CD4-positive, alpha-beta T cell treated with Interleukin-6 for 4 hours (primary cell): ENCODE measurements at regions not wholly inside any gene's neighbourhood (a gene's known extent, or its start where the extent isn't known, plus 50 kb on each side); places are given as distances from the start of the nearest gene placed in this dataset.

ENCODE experiments used
- DNase-seq: peaks from one replicate; pipeline ENCODE4 v3.0.0-alpha.2; 2020; ENCODE audit warnings: mixed read lengths

DNA sequence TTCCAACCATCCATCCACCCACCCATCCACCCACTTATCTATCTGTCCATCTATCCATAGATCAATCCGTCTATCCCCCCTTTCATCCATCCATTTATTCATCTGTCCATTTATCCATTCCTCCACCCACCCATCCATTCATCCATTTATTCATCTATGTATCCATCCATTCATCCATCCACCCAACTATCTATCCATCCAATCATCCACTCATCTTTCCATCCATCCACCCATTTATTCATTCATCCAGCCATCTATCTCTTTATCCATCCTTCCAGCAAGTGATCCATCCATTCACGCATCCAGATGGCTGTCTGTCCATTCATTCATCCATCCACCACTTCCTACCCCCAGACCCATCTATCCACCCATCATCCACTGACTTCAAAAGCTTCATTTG, 84.0 kb upstream of the CD99 start:
- DNase-seq, result no peak

DNA sequence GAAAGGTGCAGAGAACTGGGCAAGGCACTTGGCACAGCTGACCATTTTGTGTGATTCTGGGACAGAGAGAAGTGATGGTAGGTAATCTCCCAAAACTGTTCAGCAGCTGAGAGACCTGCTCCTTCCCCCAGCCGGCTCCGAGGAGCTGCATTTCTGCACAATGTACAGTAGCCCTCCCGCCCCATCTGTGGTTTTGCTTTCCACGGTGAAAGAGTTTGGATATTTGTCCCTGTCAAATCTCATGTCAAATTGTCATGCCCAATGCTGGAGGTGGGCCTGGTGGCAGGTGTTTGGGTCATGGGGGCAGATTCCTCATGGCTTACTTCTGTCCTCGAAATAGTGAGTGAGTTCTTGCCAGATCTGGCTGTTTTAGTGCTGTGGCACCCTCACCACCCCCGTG, 90.5 kb upstream of the CD99 start:
- no peak for DNase-seq

DNA sequence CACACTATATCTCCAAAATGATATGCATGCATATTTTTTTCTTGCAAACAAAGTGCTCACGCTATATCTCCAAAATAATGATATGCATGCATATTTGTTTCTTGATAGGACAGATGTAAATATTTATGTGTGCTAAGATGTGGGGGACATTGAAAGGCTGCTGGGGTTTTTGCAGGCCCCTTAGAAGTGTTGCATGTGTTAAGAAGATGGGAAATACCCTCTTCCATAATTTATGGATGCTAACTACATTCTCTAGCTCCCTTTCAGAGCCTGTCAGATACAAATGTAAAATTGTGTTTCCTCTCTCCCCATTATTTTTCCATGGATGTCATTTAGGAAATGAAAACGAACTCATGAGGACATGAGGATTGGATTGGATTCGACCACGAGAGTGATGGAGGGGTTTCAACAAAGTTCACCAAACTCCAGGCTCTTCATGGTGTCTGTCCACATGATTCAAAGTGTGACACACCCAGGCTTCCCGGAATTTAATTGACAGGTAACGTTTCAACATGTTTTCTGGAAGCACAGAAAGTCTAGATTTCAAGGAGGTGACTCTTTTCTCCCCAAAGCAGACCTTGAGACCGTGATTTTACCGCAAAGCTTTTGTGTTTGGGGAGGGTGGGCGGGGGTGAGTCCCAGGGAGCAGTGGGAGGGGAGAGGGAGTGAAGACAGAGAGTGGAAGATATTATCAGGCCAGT, 94.4 kb upstream of the CD99 start:
- DNase-seq, result no peak

DNA sequence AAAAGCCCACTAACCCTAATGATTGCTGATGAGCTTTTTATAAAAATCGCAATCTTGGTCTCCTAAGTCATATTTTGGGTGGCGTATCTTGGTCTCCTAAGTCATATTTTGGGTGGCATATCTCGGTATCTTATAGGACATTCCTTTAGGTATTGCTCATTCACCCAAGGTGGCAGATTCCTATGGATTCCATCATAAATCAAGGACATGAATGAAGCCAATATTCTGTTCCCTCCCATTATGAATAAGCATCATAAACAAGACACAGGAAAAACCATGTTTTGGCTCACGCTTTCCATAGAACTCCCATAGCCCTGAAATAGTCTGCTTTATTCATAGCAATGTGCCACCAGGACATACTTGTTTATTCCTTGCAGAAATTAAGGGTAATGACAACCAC, 95.0 kb upstream of the CD99 start:
- no peak for DNase-seq

DNA sequence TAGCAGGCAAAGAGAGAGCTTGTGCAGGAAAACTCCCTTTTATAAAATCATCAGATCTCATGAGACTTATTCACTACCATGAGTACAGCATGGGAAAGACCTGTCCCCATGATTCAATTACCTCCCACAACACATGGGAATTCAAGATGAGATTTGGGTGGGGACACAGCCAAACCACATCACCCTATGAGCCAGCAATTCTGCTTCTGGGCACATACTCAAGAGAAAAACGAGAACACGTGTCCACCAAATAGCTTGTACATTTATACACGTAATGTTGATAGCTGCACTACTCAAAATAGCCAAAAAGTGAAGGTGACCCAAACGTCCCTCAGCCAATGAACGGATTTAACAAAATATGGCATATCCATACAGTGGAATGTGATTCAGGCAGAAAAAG, 94.5 kb upstream of the DHRSX start:
- DNase-seq, result no peak

DNA sequence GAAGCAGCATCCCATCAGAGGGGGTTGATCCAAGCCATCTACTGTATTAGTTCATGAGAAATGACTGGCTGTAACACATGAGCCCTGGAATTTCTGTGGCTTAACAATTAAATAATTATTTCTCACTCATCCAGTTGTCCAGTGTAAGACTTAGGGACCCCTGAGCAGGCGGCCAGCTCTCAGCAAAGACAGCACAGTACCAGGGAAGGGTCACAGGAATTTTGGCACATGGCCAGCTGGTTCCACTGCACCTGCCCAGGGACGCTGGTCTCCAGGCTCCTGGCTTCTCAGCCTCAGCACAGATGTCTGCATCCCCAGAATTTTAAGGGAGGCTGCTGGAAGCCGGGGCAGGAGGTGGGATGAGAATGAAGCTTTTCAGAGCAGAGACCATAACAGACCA, 93.7 kb upstream of the DHRSX start:
- DNase-seq, result no peak

DNA sequence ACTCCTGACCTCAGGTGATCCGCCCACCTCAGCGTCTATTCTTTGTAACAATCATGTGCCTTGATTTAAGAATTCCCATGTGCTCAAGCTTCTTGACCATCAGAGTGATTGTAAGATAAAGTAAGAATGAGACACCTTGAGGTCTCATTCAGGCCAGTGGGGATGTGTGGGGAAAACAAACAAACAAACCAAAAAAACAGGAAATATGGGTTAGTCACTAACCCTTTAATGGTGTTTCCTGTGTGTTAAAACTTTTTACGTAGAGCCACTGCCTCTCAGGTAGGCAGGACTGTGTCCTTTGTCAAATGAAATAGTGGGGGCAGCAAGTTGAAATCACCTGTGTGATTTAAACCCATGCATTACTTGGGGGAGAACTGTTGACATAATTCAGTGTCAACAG, 91.5 kb upstream of the DHRSX start:
- DNase-seq, result no peak

DNA sequence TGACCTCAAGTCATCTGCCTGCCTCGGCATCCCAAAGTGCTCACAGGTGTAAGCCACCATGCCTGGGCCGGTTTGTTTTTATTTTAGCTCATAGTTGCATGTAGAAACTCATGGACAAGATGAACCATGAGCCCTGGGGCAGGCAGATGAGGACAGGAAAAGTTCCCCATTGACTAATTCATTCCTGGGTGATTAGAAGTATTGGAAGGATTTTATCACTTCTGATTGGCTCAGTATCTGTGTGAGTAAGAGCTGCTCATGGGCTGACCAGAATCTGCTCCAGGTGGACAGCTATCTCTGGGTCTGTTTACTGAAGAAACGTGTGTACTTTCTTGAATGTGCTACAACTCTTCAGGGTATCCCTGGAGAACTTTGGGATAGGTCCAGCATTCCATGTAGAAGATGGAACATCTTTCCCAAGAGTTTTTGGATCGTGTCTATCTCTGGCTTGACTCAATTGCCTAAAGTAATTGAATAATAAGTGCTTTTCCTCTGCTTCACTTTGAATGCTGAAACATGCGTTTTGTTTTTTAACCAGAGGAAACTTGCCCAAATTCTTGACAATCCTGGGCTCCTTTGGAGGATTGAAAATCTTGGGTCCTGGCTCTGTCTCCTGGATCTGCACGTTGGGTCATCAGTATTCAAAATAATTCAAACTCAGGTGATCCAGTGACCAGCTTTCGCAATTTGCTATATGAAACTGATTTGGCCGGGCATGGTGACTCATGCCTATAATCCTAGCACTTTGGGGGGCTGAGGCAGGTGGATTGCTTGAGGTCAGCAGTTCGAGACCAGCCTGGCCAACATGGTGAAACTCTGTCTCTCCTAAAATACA, 88.6 kb upstream of the DHRSX start:
- DNase-seq, result no peak

DNA sequence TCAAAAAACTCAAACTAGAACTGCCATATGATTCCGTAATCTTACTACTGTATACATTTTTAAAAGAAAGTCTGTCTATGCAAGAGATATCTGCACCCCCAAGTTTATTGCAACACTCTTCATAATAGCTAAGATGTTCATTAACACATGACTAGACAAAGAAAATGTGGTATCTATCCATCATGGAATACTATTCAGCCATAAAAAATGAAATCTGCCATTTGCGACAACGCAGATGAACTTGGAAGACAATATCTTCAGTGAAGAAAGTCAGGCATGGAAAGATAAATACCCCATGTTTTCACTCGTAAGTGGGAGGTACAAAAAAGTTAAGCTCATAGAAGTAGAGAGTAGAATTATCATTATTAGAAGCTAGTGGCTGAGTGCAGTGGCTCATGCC, 87.3 kb upstream of the DHRSX start:
- DNase-seq, result no peak

DNA sequence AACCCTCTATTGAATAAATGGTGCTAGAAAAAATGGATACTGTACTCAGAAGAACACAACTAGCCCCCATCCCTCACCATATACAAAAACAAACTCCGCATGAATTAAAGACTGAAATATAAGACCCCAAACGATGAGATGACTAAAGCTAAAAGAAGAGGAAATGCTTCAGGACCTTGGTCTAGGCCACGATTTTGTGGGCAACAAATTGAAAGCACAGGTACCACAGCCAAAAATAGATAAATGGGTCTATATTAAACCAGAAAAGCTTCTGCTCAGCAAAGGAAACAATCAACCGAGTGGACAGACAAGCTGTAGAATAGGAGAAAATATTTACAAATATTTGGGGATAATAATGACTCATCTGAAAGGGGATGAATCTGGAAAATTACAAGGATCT, 86.4 kb upstream of the DHRSX start:
- no peak for DNase-seq

DNA sequence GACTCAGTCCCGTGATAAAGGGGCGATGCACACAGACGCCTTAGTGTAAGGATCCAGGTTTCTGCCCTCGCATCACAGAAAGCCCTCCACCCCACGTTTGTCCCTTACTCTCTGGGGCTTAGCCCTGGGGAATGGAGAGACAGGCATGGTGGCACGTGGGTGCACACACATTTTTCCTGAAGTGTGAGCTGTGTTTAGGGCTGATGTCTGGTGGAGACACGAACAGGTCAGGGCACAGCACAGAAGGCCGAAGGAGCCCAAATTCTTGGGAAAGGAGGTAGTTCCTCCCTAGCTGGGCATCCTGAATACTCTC, 84.3 kb upstream of the DHRSX start:
- no peak for DNase-seq

DNA sequence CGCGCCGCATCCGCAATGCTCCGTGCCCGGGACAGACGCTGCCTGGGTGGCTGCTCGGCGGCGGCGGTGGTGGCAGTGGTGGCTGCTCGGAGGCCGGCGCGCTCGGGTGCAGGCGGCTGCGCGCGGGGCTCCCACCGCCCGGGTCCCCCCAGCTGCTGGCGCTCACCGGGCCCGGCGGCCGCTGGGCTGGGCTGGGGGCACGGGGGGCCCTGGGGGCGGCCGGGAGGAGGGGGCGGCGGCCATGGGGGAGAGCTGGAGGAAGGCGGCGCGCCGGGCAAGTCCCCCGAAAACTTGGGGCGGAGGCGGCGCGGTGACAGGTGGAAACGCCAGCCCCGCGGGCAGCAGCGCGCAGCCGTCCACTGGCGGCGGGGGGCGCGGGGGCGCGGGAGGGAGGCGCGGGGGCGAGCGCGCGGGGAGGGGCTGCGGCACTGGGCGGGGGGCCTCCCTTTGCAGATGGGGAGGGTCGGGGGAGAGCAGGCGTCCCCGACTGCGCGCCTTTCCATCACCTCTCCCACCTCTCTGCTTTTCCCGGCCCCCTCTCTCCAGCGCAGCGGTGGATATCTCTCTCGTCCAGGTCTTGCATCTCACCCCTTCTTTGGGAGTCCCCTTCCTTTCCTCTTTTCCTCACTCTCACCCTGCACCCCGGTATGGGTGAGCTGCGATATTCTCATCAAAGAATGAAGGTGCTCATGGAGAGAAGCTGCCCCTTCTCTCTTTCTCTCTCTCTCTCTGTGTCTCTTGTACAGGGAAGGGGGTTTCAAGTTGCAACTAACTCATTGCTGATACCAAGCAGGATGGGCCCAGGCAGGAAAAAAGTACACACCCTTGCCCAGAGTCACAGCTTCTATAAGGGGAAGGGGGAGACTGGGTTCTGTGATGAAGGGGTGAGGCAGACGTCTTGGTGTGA, 83.7 kb upstream of the DHRSX start:
- no peak for DNase-seq

DNA sequence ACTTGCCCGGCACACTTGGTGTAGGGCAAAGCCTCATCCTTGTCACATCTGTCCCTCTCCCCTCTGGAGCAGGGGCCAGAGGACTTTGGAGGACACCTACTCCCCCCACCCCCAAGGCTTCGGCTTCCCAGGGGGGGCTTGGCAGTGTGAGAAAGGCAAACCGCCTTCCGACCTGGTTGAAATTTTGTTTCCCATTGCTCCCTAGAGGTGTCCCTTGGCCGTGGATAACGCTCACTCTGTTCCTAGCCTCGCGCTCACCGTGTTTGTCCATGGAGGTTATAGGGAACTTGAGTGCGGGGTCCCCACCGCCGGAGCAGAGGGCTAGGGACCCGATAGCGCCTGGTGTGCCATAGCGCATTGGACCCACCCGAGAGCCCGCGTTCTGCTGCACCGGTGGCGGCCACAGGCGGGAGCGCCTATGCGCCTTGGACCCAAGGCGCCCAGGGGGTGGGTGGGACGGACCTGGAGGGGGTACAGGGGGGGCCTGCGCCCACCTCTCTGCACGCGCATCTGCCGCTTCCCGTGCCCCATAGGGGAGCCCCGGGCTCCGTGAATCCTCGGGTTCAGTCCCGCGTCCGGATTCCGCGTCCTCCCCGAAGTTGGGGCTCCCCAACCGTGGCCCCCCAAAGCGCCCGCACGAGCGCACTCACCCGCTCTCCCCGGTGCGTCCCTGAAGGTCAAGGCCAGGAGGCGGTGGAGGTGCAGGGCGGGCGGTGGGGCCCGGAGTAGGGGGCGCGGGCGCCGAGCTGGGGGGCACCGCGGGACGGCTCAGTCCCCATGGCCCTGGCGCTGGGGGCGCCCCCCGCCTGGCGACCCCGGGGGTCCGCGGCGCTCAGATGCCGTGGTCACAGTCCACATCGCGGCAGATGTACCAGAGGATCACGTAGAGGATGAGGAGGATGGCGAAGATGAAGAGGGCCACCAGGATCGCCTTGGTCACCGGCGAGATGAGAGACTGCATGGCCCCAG, 82.7 kb upstream of the DHRSX start:
- no peak for DNase-seq

DNA sequence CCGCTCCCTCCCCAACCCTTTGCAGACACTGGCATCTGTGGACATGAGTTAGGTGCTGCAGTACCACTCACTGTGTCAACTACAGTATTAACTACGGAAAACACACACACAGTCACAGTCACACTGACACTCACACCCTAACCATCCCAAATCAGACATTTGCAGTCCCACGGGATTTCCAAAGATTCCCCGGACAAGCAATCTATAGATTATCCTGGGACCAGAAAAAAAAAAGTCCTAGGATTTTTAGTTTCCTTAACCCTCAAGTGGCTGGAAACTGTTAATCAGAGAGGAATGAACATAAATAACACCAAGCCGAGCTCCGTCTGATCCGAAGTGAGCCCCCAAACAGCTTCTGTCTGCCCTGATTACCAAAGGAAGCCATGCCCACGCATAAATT, 81.9 kb upstream of the DHRSX start:
- no peak for DNase-seq

DNA sequence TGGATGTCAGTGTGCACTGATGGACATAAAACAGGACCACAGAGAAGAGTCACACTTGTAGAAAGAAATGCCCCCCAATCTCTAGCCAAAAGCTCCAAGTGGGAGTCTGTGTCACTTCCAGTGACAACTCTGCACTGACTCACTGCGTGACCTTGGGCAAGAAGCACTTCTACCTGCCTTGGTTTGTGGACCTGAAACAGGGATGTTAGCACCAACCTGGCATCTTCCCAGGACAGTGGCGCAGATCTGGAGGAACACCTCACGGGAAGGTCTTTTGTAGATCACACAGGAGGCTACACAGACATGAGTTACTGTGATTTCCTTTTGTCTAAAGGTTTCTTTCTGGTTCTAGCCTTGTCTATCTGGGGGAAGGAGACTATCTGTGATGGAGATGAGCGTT, 80.5 kb upstream of the DHRSX start:
- no peak for DNase-seq

DNA sequence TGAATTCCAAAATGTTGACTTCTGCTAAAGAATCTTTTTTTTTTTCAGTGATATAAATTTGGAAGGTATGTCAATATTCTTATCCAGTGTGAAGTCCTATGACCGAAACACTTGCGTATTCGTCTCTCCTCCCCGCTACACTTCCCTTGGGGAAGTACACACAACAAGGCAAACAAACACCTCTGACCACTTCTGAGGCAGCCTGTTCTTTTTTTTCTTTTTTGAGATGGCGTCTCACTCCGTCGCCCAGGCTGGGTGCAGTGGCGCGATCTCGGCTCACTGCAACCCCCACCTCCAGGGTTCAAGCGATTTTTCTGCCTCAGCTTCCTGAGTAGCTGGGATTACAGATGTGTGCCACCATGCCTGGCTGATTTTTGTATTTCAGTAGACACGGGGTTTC, 78.1 kb upstream of the DHRSX start:
- DNase-seq, result no peak

DNA sequence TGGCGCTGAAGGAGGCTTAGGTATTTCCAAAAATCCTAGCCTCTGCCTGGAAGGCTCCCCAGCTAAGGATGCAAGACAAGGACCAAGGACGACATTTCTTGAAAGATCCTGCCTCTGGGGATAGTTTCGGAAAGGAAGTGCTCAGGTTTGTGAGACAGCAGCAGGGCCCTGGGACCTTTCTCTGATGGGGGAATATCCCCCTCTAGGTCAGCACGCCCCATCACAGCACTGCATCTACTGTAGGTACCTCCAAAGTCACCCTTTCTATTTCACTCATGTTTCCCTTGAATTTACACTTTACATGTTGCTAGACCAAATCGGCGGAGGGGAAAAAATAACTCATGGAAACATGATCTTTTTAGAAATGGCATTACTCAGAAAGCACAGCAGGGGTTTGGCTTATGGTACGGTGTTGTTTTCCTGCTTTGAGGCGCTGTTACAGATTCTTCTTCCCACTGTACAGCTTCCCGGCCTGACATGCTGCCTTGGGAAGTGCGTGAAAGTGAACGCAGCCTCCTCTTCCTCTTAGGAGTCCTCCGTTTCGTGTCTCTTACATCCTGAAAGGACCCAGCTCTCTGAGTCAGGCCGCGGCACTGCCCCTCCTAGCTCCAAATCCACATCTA, 77.2 kb upstream of the DHRSX start:
- no peak for DNase-seq

DNA sequence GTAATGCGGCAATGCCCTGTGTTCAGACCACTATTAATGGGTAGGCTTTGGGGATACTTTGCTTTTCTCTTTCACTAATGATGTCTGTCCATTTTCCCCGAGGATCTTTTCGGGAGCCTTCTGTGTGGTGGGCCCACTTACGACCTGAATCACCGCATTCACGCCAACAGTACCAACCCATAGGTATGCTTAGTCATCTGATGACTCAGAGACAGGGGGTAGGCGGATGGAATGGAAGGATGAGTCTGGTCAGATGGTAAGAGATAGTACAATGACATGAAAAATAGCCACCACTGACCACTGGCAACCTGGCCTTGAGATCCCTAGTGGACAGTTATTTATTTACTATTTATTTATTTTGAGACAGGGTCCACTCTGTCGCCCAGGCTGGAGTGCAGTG, 76.0 kb upstream of the DHRSX start:
- no peak for DNase-seq

DNA sequence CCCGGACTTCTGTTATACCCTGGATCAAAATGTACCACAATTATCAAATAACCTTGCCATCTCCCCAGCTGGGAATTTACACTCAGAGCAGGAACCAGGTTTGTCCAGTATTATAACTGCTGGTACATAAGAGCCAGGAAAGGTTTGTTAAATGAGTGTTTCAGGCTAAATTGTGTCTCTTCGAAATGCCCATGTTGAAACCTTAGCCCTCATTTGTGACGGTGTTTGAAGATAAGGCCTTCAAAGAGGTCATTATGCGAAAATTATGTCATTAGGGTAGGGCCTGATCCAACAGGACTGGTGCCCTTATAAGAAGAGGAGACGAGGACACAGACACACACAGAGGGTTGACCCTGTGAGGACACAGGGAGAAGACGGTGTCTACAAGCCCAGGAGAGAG, 73.5 kb upstream of the DHRSX start:
- no peak for DNase-seq

DNA sequence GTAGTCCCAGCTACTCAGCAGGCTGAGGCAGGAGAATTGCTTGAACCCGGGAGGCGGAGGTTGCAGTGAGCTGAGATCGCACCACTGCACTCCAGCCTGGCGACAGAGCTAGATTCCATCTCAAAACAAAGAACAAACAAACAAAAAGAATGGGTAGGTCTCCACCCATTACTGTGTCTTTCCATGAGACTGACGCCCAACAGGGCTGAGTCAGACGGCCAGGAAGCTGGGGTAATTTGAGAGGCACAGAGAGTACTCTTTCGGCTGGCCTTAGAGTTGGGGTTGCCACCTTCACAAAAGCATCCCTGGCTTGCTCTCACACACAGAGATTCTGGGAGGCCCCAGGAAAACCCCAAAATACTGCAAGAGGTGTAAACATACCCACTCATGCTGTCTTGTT, 72.0 kb upstream of the DHRSX start:
- DNase-seq, result no peak

DNA sequence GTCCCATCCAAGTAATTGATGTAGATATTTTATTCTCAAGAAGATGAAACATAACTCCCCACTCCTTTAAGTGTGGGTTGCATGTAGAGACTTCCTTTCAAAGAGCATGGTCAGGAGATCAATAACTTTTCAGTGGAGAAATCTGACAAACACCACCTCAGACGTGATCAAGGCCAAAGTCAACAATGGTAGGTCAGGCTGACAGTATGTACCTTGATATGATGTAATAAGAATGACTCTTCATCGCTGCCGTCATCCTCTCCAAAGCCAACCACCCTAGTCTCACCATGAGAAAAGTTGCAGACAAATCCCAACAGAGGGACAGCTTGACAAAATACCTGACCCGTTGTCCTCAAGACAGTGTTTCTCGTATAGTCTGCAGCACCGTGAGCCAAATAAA, 67.3 kb upstream of the DHRSX start:
- no peak for DNase-seq

DNA sequence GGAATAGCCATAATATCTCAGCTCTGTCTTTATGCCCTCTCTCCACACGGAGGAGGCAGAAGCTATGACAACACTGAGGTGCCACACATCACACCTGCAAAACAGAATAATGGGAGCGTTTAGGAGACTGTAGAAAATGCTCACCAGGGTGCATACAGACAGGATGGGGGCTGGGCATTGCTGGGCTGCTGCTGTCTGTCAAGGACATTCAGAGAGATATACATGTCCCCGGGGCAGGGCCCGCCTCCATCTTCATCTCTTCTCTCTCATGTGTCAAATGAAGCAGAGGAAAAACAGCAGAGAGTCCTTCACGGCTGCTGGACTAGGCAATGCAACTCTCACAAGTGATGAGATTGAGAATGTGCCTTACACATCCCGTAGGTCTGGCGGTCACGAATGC, 65.3 kb upstream of the DHRSX start:
- no peak for DNase-seq
